ENCODE measurements at regions not wholly inside any gene's neighbourhood (a gene's known extent, or its start where the extent isn't known, plus 50 kb on each side); places are given as distances from the start of the nearest gene placed in this dataset.

DNA sequence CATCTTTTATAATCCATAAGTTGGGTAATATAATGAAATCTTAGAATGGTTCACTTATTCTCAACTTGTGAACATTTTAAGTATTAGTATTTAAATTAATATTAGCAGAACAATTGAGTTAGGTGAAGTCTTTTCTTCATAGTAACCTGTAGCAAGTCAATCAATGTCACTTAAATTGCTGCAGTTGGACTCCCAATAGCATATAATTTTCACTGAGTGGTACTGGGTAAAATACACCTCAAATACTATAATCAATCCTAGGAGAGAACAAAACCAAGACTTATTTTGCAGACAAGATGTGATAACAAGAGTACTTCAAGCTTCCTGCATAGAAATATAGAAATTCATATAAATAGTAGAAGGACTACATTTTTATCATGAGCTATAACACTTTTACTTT is 677.9 kb upstream of the LRRN3 start:
- Histone ChIP-seq H3K9me3 (no peaks in the 10 kb centered on the region), H3K36me3 (no peaks in the 10 kb centered on the region), H3K4me3 (no peak overlapping the region), H3K27me3 (no peaks in the 10 kb centered on the region), H3K4me1 (no peaks in the 10 kb centered on the region), H3K27ac (replicated peaks in 1 of 4) (no peak overlapping the region)
- TF ChIP-seq POLR2AphosphoS5 (IDR thresholded peaks at IDR 0.05): no peak
- TF ChIP-seq POLR2A (IDR thresholded peaks at IDR 0.05; ENCODE audit: low read depth): no peak
- no peak for TF ChIP-seq EP300 (IDR thresholded peaks at IDR 0.05)
- TF ChIP-seq, protein P1, sequence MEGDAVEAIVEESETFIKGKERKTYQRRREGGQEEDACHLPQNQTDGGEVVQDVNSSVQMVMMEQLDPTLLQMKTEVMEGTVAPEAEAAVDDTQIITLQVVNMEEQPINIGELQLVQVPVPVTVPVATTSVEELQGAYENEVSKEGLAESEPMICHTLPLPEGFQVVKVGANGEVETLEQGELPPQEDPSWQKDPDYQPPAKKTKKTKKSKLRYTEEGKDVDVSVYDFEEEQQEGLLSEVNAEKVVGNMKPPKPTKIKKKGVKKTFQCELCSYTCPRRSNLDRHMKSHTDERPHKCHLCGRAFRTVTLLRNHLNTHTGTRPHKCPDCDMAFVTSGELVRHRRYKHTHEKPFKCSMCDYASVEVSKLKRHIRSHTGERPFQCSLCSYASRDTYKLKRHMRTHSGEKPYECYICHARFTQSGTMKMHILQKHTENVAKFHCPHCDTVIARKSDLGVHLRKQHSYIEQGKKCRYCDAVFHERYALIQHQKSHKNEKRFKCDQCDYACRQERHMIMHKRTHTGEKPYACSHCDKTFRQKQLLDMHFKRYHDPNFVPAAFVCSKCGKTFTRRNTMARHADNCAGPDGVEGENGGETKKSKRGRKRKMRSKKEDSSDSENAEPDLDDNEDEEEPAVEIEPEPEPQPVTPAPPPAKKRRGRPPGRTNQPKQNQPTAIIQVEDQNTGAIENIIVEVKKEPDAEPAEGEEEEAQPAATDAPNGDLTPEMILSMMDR (IDR thresholded peaks at IDR 0.05): no peak
- intact Hi-C loops (cut with DNase I): no loop called here
- DNase-seq (ENCODE audit: extremely low spot score): no peak

GRCh38 chr7:110417611-110418010 is 673.3 kb upstream of the LRRN3 start:
- 78% methylated on average over 2 of the region's 2 CpGs for WGBS

DNA sequence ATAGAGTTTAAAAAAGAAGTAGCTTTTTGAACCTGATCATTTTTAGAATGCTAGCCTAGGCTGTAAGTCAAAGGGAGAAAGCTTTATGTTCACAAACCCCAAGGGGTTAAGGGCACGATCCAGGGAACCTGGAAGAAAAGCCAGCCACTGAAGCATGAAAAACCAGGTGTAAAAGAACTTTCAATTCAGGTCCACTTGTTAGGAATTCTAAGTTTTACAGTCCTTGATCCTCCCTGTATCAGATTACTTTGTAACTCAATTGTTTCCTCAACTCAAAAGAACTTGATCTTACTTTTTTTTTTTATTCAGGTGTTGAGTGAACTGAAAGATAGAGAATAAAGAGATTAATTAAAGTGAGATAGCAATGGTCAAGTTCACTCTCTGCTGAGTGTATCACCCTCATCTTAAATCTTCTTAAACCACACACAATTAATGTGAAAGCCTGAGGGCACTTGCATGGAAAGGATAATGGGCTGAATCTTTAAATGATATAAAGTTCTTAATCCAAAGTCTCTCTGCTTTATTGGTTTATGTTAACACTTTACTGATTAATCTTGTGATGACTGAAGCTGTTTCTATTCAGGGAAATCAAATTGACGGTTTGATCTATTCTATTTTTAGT is 672.2 kb upstream of the LRRN3 start:
- intact Hi-C loops (cut with DNase I): no loop called here
- 73% methylated on average over 2 of the region's 2 CpGs for WGBS

More at GRCh38 chr7:110417611-110418010, 673.3 kb upstream of the LRRN3 start:
- Histone ChIP-seq H3K4me3 (no peak overlapping the region), H3K9me3 (no peaks in the 10 kb centered on the region), H3K36me3 (no peaks in the 10 kb centered on the region), H3K27ac (replicated peaks in 1 of 4) (no peak overlapping the region), H3K27me3 (no peaks in the 10 kb centered on the region), H3K4me1 (no peaks in the 10 kb centered on the region)
- TF ChIP-seq, protein P1 (IDR thresholded peaks at IDR 0.05): no peak
- TF ChIP-seq POLR2A (IDR thresholded peaks at IDR 0.05; ENCODE audit: low read depth): no peak
- TF ChIP-seq EP300 (IDR thresholded peaks at IDR 0.05): no peak
- no peak for TF ChIP-seq POLR2AphosphoS5 (IDR thresholded peaks at IDR 0.05)
- intact Hi-C loops (cut with DNase I): no loop called here
- DNase-seq (ENCODE audit: extremely low spot score): no peak

GRCh38 chr7:110420788-110421187 is 670.1 kb upstream of the LRRN3 start:
- Histone ChIP-seq H3K36me3 (no peaks in the 10 kb centered on the region), H3K4me1 (no peaks in the 10 kb centered on the region), H3K27me3 (no peaks in the 10 kb centered on the region), H3K4me3 (no peak overlapping the region), H3K9me3 (no peaks in the 10 kb centered on the region), H3K27ac (replicated peaks in 1 of 4) (no peak overlapping the region)
- intact Hi-C loops (cut with DNase I): no loop called here
- 91% methylated on average over 1 of the region's 1 CpG for WGBS
- DNase-seq (ENCODE audit: extremely low spot score): no peak
- TF ChIP-seq POLR2A (IDR thresholded peaks at IDR 0.05; ENCODE audit: low read depth): no peak
- TF ChIP-seq, protein P1 (IDR thresholded peaks at IDR 0.05): no peak
- TF ChIP-seq EP300 (IDR thresholded peaks at IDR 0.05): no peak
- TF ChIP-seq POLR2AphosphoS5 (IDR thresholded peaks at IDR 0.05): no peak

More for the DNA sequence above, 672.2 kb upstream of the LRRN3 start:
- Histone ChIP-seq H3K36me3 (no peaks in the 10 kb centered on the region), H3K27me3 (no peaks in the 10 kb centered on the region), H3K9me3 (no peaks in the 10 kb centered on the region), H3K4me3 (no peak overlapping the region), H3K4me1 (no peaks in the 10 kb centered on the region), H3K27ac (replicated peaks in 1 of 4) (no peak overlapping the region)
- no peak for TF ChIP-seq POLR2AphosphoS5 (IDR thresholded peaks at IDR 0.05)
- TF ChIP-seq EP300 (IDR thresholded peaks at IDR 0.05): no peak
- TF ChIP-seq POLR2A (IDR thresholded peaks at IDR 0.05; ENCODE audit: low read depth): no peak
- TF ChIP-seq, protein P1 (IDR thresholded peaks at IDR 0.05): no peak
- DNase-seq (ENCODE audit: extremely low spot score): no peak

Measured in esophagus muscularis mucosa (tissue), 4 donors.